Chondrocyte (in vitro differentiated cells): ENCODE measurements at regions not wholly inside any gene's neighbourhood (a gene's known extent, or its start where the extent isn't known, plus 50 kb on each side); places are given as distances from the start of the nearest gene placed in this dataset.

Experiments used
- DNase-seq: peaks from one replicate; pipeline ENCODE4 v3.0.0; 2021; ENCODE audit warnings: mixed read lengths, low spot score
- H3K27ac Mint-ChIP-seq: one replicate; pipeline ENCODE4 v1.8.0; 2021; ENCODE audit warnings: mild to moderate bottlenecking, moderate library complexity, mixed read lengths; ENCODE audit not compliant: unreplicated experiment
- H3K27me3 Mint-ChIP-seq: 2 replicates; pipeline ENCODE4 v1.8.0; 2021; ENCODE audit warnings: low read depth, mixed read lengths
- H3K36me3 Mint-ChIP-seq: 2 replicates; pipeline ENCODE4 v1.8.0; 2021; ENCODE audit warnings: low read depth, mixed read lengths
- H3K4me1 Mint-ChIP-seq: 2 replicates; pipeline ENCODE4 v1.8.0; 2021; ENCODE audit warnings: low read depth, mild to moderate bottlenecking, mixed read lengths
- H3K4me3 Mint-ChIP-seq: one replicate; pipeline ENCODE4 v1.8.0; 2021; ENCODE audit warnings: mild to moderate bottlenecking, moderate library complexity, mixed read lengths; ENCODE audit not compliant: unreplicated experiment
- H3K9me3 Mint-ChIP-seq: 2 replicates; pipeline ENCODE4 v1.8.0; 2021; ENCODE audit warnings: low read depth, mixed read lengths
- TF ChIP-seq, protein P1 (sequence below): fragments of 200-600 bp; sonication (generic); IDR thresholded peaks from 2 replicates; pipeline ENCODE4 v1.5.0; 2021; ENCODE audit warnings: antibody characterized with exemption, mild to moderate bottlenecking, moderate library complexity

DNA sequence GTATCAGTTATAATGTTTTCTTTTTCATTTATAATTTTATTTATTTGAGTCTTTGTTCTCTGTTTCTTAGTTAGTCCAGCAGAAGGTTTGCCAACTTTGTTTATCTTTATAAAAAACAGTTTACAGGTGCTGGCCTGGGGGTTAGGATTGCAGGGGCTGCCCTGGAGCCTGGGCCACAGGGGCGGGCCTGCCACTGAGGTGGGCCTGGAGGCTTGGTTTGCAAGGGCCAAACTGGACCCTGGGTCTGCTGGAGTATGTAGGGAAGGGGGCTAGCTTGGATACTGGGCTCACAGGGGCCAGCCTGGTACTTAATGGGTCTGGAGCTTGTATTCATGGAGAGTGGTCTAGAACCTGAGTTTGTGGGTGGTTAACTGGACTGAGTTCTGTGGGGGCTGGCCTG, 789.9 kb upstream of the ADGRL4 start:
- H3K36me3 Mint-ChIP-seq: peaks cover 3% of the 10 kb centered on the region
- no peak overlapping the region for H3K4me3 Mint-ChIP-seq

DNA sequence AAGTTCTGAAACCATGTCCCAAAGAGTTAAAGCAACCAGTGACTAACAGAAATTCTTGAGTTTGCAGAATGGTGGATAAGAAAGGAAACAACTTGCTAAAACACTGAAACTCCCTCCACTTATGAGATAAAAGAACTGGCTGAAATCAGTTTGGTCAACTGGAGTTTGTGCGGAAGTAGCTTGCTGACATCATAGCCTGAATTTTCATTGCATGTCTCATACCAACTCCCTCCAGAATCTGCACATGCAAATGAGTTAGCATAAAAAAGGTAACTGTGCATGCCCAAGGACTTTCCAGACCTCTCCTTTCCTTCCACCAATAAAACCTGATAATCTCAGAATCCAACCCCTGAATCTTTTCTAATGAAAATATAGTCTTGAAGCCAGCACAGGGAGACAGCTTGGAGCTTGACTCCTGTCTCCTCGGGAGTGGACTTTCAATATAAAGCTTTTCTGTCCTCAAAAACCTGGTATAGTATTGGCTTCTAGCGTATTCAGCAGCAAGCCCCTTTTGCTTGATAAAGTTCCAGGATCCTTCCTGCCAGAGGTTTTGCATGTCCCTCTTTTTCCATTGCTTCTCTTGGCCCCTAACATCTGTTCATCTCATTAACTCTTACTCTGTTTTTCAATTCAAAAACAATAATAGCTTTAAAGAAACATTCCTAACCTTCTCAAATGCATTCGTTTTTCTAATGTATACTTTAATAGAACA, 785.8 kb upstream of the ADGRL4 start:
- DNase-seq: no peak
- peak overlapping the region; percentile 45 for H3K27ac Mint-ChIP-seq
- H3K36me3 Mint-ChIP-seq: peaks cover 3% of the 10 kb centered on the region
- H3K4me1 Mint-ChIP-seq: peaks cover 21% of the 10 kb centered on the region
- no peaks in the 10 kb centered on the region for H3K27me3 Mint-ChIP-seq
- H3K4me3 Mint-ChIP-seq: no peak overlapping the region
- H3K9me3 Mint-ChIP-seq: peaks cover 15% of the 10 kb centered on the region
- TF ChIP-seq, protein P1, sequence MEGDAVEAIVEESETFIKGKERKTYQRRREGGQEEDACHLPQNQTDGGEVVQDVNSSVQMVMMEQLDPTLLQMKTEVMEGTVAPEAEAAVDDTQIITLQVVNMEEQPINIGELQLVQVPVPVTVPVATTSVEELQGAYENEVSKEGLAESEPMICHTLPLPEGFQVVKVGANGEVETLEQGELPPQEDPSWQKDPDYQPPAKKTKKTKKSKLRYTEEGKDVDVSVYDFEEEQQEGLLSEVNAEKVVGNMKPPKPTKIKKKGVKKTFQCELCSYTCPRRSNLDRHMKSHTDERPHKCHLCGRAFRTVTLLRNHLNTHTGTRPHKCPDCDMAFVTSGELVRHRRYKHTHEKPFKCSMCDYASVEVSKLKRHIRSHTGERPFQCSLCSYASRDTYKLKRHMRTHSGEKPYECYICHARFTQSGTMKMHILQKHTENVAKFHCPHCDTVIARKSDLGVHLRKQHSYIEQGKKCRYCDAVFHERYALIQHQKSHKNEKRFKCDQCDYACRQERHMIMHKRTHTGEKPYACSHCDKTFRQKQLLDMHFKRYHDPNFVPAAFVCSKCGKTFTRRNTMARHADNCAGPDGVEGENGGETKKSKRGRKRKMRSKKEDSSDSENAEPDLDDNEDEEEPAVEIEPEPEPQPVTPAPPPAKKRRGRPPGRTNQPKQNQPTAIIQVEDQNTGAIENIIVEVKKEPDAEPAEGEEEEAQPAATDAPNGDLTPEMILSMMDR: no peak

More for the DNA sequence above, 789.9 kb upstream of the ADGRL4 start:
- Mint-ChIP-seq H3K27me3 (no peaks in the 10 kb centered on the region), H3K27ac (no peak overlapping the region), H3K9me3 (peaks cover 15% of the 10 kb centered on the region), H3K4me1 (peaks cover 15% of the 10 kb centered on the region)
- DNase-seq: no peak
- TF ChIP-seq, protein P1: no peak

DNA sequence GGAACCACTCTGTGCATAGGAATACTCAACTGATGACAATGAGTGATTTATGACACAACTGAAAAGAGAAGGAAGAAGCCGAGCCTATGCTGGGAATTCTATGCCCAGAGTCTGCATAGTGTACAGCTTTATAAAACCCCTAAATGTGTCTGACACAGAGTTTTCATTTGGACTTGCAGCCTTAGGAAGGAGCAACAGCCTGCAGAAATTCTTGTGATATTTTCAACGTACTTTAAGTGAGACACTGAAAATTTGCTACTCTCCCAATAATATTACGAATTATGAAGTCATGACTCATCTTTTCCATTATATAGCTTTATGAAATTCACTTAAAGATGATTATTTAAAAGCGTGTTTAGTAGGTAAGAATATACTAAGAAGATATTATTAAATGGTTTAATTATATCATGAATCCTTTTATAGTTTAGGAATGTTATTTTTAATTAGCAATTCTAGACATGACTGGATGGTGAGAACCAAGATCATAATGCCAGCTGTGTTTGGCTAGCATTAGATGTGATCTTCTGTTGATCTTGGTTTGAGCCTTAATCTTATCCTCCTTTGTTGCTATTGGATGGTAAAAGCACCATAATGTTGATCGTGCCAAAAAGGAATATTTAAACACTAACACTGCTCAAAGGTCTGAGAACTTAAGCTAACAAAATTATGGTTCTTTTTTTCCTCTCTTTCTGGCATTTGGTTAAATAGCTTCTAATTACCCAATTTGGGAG, 785.1 kb upstream of the ADGRL4 start:
- Mint-ChIP-seq H3K9me3 (peaks cover 15% of the 10 kb centered on the region), H3K36me3 (peaks cover 3% of the 10 kb centered on the region), H3K27me3 (no peaks in the 10 kb centered on the region), H3K4me3 (no peak overlapping the region), H3K4me1 (peaks cover 21% of the 10 kb centered on the region), H3K27ac (peak overlapping the region; percentile 45)
- TF ChIP-seq, protein P1: no peak
- no peak for DNase-seq

DNA sequence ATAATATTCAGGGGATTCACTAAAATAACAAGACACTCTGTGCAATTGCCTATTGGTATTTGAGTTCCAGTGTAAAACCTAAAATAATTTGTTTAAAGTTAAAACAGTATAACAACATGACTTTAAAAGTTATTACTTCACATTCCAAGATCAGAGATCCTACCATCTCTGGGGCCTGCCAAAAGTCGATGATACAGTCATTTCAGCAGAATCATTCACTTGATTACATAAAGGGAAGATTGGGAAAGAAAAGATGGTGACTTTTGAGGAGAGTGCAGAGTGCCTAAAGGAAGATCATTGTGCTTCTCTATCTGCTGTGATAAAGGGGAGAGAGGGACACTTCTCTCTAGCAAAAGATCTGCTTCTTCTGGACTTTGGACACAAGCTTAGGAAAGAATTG, 784.4 kb upstream of the ADGRL4 start:
- Mint-ChIP-seq H3K9me3 (peaks cover 15% of the 10 kb centered on the region), H3K4me3 (no peak overlapping the region), H3K27ac (no peak overlapping the region), H3K27me3 (no peaks in the 10 kb centered on the region), H3K4me1 (peaks cover 21% of the 10 kb centered on the region), H3K36me3 (peaks cover 3% of the 10 kb centered on the region)
- TF ChIP-seq, protein P1: no peak
- DNase-seq: no peak

DNA sequence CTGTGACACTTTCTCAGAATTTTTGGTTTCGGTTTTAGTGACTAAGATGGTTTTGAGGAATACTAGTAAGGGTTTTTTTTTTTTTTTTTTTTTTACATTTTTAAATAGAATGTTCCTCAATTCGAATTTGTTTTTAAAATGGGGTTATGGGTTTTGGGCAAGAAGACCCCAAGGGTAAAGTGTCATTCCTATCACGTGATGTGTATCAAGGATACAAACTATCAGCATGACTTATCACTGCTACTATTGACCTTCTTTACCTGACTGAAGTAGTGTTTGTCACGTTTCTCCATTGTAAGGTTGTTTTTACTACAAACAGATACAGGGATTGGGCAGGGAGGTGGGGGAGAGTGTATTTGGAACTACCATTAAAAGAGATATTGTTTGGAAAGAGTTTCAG, 781.1 kb upstream of the ADGRL4 start:
- DNase-seq: no peak
- Mint-ChIP-seq H3K36me3 (no peaks in the 10 kb centered on the region), H3K9me3 (no peaks in the 10 kb centered on the region), H3K4me1 (peaks cover 18% of the 10 kb centered on the region), H3K27ac (no peak overlapping the region), H3K4me3 (no peak overlapping the region), H3K27me3 (no peaks in the 10 kb centered on the region)
- TF ChIP-seq, protein P1: no peak
